Cortex of kidney (tissue), 1 donor: ENCODE measurements at regions not wholly inside any gene's neighbourhood (a gene's known extent, or its start where the extent isn't known, plus 50 kb on each side); places are given as distances from the start of the nearest gene placed in this dataset.

ENCODE experiments used
- DNase-seq: peaks from one replicate; lab custom pipeline; 2025; lab: John Stamatoyannopoulos, UW

DNA sequence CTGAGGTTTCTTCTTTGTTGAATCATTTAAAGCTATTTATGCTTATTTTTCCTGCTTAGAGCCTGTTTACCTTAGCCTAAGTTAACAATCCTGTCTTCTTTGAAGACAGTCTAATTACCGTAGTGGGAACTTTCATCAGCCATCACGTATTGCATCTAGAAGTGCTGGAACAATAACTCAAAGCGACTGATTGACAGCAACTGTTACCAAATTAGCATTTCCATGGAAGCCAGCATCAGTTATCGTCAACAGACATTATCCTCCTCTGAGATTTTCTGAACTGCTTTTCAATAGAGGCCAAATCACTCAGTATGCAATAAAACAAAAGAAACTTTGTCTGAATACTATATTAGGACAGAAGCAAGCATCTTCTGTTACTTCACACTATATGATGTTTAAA, 433.3 kb upstream of the SLITRK1 start:
- DNase-seq, result no peak

DNA sequence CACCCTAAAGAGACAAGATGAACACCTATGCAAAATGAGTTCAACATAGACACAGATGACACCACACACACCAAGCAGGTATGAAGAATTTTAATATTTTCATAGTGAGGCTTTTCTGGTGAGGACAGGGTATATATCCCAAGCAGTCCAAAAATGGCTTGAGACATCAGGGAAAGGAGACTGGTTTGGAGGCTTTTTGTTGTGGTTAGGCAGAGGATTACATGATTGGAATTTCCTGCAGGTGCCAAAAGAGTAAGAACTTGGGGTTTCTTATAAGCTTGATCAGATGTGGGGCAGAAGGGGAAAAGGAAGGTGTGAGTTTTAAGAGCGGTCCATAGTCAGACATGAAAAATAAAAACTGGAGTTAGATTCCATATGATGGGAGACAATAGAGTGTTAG, 420.8 kb upstream of the SLITRK1 start:
- DNase-seq, result no peak

DNA sequence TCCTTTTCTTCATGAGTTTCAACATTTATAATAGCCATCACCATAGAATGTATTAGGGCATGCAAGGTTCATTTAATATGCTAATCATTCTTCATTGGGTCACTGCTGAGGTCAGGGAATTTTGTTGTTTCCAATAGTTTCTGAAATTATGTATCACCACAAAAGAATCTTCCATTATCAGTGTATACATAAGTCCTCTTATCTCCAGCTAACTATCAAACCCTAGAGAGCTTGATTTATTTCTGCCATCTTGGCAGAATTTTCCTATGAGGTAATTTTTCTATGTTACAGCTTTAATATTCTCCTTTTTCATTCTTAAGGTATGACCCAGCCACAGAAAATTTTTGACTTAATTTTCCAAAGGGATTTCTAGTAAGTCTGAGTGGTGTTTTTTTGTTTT, 415.0 kb upstream of the SLITRK1 start:
- no peak for DNase-seq

DNA sequence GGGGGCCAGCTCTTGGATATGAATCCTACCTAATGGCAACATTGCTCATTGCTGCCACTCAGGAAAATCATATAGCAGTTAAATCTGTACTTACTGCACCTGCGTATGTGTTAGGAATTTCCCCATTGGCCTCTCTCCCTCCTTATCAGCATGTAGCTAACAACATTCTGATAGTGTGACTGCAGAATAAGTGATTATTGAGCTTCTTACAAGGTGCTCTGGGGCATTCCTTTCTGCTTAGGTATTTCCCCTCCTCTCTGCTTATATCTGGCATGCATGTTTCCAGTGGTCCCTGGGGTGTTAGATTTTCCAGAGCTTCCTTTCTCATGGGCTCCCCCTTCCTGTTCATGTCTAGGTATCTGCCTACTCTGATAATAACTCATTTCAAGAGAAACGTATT, 414.1 kb upstream of the SLITRK1 start:
- DNase-seq, result no peak

DNA sequence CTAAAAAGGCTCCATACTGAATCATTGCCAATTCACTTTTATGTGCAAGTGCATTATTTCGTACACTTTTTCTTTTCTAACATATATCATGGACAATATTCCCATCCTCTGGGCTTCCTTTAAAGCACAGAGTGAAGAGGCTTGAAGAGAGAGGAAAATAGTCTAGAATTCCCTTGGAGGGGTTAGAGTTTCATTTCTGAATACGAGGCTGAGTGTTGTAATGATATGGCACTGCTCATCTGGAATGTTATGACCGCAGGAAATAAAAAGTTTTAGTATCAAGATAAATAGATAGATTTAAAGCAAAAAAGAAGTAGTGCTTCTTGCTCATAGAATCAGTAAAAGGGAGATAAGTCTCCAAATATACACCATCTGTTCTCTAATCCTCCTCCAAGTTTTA, 412.3 kb upstream of the SLITRK1 start:
- DNase-seq, result no peak

DNA sequence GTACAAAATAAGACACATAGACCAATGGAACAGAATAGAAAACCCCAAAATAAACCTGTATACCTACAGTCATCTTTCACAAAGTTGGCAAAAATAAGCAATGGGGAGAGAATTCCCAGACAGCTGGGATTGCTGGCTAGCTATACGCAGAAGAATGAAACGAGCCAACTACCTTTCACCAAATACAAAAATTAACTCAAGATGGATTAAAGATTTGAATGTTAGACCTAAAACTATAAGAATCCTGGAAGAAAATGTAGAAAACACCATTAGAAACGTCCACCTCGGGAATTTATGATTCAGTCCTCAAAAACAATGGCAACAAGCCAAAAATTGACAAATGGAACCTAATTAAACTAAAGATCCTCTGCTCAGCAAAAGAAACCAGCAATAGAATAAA, 408.1 kb upstream of the SLITRK1 start:
- no peak for DNase-seq

DNA sequence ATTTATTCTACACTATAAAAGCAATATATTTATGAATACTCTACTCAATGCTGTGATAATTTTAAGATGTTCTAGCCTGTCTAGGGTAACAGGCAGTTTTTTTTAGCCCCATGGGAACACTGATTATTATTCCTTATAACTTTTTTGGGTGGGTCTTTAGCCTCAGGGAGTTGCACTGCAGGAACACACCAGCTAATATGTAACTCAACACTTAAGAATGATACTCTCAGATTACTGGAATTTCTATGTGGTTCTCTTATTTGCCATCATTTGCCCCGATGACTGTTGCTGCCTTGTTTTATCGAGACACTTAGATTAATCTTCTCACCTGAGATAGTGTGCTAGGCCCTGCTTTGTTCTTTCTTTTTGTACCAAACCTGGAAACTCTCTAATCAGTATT, 396.9 kb upstream of the SLITRK1 start:
- no peak for DNase-seq

DNA sequence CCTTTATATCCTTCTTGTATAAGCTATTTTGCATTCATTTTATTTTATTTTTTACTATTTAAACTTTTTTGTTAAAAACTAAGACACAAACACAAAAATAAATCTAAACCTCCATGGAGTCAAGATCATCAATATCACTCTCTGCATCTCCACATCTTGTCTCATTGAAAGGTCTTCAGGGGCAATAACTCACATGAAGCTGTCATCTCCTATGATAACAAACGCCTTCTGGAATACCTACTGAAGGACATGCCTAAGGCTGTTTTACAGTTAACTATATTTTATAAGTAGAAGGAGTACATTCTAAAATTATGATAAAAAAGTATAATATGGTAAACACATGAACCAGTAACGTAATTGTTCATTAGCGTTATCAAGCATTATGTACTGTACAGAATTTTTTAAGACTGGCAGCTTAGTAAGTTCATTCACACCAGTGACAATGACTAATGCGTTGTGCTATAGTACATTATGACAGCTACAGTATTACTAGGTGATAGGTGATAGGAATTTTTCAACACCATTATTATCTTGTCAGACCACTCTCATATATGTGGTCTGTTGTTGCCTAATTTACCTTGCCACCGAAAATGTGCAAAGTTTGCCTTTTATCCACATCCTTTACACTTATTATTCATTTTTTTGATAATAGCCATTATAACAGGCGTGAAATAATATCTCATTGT, 390.7 kb upstream of the SLITRK1 start:
- DNase-seq, result no peak

DNA sequence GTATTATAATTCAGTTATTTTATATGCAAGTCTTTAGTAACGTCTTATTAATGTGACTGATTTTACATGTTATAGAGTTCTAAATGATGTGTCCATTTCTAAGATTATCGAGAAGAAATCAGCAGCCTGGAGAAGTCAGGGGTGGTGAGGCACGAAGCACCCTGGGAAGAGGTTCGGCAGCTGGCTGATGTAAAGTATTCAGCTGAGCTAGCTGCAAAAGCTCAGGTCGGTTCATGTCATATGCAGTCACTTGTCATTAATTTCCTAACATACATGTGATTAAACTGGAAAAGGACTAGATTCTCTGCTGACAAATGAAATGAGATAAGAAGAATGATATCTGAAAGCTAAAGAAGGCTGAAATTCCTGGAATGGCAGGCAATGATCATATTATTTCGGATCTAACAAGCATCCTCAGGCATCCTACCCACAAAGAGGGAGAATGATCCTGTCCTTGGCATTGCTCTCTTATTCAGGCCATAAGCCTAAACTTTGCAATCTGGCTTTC, 383.0 kb upstream of the SLITRK1 start:
- DNase-seq, result no peak

DNA sequence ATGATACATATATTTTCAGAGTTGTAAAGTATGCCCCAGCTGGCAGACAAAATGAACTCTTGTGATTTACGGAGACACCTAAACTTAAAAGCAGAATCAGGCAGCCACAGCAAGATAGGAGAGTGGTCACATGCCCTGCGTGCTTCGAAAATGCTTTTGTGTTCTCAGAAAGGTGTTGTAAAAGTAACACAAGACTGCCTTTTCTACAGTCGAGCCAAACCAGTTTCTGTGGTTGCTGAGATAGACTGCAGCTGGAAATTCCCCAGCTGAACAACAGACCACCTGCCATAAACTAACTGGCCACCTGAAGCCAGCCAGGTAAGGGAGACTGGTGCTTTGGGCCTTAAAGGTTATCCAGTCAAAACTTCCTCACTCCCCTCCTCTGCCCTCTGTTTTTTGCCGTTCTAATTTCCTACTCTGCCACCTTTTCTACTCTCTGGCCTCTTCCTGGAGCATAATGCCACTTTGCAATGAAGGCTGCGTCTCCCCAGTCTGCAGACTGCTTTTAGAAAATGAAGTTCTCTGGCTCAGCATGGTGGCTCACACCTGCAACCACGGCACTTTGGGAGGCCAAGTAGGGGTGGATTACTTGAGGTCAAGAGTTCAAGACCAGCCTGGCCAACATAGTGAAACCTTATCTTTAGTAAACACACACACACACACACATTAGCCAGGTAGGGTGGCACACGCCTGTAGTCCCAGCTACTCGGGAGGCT, 381.2 kb upstream of the SLITRK1 start:
- no peak for DNase-seq

DNA sequence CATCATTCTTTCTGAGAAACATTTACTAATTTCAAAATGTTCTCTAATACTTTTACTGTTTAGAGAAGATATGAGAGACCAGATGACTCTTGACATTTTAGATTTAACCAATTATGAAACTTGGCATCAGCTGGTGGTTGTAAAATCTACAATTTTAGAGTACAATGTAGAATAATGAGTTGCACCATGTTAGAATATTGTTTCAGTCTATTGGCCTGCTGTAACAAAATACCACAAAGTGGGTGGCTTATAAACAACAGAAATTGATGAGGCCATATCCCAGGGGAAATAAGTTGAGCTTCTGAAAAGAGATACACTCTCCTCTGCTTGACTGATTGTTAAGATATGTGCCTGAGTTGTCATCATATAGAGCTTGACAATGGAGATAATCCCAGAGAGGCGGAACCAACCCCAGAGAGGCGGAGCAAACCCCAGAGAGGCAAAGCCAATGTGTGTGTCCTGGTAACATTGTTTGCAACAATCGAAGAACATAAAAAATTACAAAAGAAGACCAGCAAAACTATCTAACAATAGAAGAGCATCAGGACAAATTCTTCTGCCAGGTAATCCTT, 373.0 kb upstream of the SLITRK1 start:
- DNase-seq, result no peak

DNA sequence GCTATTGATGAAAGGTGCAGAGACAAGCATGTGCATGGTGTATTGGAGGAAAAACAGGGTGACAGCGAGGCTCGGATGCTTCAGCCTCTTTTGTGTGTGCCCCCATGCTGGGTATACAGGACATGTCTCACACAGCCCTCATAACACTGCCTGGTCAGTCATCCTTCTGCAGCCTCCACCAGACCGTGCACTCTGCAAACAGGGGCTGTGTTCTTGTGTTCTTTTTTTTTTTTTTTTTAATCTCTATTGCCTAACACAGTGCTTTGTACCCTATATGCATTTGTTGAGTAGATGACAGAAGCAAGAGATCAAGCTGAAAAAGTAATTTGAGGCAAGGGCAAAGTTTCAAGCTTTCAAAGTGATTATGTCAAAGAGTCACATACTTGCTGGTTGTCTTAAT, 367.2 kb upstream of the SLITRK1 start:
- DNase-seq, result no peak

DNA sequence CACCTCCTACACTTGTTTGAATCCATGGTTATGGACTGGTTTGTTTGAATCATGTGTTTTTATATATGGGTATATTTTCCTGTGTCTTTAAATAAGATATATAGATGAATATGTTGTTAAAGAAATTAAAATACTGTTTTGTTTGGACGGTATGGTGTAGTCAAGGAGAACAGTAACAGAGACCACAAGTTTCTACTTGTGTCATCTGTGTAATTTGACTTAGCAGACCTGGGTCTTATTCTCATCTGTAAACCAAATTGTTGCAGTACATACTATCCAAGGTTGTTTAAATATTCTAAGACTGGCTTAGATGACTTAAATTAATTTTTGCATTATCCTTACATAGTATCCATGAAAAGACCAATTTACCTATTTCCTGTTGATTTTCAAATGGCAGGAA, 361.1 kb upstream of the SLITRK1 start:
- no peak for DNase-seq

DNA sequence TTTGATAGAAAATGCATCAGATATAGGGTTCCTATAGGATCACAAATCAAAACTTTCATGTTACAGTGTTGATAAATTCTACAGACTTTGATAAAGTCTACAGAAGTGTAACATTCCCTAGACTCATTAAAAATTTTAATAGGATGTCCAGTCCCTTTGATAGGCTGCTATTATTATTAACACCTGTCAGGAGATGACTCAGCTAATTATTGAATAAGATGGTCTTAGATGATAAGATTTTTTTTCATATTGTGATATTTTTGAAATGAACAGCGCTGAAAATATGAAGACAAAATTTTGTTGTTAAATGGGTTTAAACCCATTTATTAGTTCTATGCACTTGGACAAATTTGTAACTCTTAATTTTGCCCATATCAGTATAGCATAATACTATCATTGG, 356.8 kb upstream of the SLITRK1 start:
- no peak for DNase-seq

DNA sequence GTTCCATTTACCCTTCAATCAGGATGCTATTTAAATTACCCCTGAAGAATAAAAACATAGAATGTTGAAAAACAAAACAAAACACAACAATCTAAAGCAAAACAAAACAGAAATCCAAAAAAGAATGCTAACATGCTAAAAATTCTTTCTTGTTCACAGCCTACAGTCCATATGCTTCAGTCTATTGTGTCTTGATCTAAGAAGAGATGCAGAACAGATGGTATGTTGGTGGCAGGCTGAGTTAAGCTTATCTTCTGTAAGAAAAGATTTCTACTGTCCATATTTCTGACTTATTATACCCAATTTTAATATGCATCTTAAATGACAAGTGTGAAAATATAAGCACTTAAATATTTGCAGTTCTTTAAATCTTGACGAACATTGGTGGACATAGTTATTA, 356.1 kb upstream of the SLITRK1 start:
- no peak for DNase-seq

DNA sequence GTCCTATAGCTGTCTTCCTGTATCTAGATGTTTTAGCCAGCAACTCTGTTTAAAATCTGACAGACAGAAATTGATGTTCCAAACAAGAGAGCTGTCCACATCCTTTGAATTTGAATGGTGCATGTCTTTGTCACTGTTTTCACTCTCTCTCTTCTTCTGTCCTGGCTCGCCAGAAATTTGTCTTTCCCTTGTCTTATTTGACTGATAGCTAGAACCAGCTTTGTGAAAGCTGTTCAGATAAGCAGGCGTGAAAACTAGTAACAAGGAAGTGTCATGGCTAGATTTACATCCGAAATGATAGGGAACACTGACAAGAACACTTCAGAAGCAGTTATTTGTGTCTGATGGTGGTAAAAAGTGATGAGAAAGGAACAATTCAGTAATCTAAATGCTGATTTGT, 354.9 kb upstream of the SLITRK1 start:
- no peak for DNase-seq

DNA sequence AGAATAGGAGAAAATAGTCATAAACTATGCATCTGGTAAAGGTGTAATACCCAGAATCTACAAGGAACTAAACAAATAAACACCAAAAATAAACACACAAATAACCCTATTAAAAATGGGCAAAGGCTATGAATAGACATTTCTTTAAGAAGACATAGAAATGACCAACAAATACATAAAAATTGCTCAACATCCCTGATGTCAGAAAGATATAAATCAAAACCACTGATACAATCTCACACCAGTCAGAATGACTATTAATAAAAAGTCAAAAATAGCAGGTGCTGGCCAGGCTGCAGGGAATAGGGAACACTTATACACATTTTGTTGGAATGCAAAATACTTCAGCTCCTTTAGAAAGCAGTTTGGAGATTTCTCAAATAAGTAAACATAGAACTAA, 352.1 kb upstream of the SLITRK1 start:
- DNase-seq, result no peak

DNA sequence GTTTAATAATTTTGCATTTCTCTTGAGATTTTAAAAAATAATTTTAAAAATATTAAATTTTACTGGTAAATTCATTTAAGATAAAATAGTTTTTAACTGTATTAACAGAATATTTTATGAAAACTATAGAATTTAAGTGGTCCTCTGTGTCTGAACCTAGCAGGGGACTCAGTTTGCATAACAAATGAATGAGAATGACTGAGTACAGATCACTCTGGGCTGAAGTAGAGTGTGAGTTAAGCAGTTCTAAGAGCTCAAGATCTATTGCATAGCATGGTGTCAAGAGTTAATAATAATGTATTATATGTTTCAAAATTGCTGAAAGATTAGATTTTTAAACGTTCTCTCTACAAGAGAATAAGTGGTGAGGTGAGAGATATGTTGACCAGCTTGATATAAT, 348.3 kb upstream of the SLITRK1 start:
- DNase-seq, result no peak

DNA sequence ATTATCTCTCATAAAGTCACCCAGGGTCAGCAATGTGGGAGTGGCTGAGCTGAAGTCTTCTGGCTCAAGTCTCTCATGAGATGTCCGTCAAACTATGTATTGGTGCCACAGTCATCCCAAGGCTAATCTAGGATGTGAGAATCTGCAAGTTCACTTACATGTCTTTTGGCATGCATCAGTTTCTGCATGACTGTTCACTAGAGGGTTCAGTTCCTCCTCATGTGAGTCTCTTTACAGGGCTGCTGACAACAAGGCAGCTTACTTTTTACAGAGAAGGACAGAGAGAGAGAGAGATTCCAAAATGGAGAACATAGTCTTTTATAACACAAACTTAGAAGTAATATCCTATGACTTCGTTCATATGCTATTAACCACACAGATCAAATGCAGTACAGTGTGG, 328.8 kb upstream of the SLITRK1 start:
- no peak for DNase-seq

DNA sequence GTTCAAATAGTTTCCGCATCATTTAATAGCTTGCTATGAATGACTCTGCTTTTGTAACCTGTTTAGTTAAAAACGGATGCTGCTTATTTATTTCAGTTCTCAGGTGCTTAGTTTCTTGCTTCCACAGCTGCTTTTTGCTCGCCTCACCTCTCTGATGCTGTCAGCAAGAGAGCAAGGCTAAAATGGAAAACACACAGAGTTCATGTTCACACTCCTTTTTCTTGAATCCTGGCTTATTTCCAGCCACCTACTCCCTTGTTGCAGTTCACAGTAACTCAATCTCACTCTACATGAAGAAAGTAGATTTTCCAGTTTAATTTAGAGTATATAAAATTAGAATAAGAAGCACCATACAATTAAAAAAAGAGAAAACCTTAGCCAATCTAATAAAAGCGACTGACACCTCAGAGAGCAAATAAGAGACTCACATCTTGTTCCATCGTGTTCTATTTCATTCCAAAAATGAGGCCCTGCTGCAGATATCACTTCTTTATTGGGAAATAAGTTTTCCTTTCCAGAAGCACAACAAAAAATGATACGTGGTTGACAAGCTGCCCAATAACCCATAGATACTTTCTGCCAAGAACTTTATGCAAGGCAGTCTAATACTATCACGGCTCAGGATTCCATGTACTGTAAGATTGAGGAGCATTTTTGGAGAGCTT, 326.1 kb upstream of the SLITRK1 start:
- no peak for DNase-seq

DNA sequence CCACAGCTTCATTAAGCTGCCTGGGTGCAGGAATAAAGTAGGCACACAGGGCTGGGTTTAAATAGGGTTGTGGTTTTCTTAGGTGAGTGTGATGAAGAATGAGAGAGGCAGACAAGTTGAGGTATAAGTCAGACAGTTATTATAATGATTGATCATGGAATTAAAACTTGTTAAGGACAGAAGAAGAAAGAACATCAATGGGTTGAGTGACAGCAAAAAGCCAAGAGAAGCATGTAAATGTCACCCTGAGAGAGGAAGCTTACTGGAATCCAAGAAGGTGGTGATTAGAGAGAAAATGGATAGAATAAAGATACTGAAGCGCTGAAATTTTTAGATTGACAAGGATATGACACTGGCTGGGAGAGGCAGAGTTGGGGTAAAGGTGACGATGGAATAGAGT, 325.2 kb upstream of the SLITRK1 start:
- no peak for DNase-seq

DNA sequence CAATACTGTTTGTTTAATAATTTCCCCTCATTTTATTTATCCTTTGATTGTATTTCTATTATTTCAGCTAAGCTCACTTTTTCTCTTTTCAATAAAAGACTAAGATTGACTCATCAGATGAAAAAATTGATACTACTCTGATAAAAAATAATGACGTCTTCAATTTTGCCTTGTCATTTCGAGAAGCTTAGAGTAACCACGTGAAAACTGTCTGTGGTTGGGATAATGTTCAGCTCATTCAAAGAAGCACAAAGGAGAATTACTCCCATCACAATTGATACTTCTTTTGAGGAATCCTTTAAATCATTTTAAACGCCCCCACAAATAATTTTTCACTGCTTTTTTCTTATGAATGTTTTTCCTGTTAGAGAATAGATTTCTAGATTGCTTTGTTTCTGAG, 318.7 kb upstream of the SLITRK1 start:
- no peak for DNase-seq

DNA sequence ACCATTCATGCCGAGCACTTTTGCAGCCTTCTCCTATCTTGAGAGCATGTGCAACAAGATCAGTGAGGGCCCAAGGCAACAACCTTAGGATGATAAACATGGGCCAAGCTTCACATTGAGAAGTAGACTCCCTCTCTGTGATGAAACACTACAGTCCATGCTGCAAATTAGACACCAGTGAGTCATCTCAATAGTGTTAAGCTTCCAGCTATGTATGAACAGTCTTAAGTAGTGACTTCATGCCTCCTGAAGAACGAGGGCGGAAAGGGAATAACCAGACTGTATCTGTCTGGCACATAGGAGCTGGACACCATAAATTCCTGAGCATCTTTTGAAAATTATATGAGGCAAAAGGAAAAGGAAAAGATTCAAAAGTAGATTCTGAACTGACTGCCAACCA, 309.9 kb upstream of the SLITRK1 start:
- no peak for DNase-seq
